Activated T-helper 1 cell treated with anti-CD3 and anti-CD28 coated beads, Interleukin-12 subunit alpha, Interleukin-12 subunit beta, Interleukin-2, Interleukin-4 antibody, amounts not matched to agents 30 ng/mL and 10 ng/mL and 1 ng/mL, durations not matched to agents 14 hours and 24 hours and 36 hours (primary cell): ENCODE measurements at regions not wholly inside any gene's neighbourhood (a gene's known extent, or its start where the extent isn't known, plus 50 kb on each side); places are given as distances from the start of the nearest gene placed in this dataset.
"Not testable (repeated sequence)": the region's sequence is repeated elsewhere in the genome, so short reads cannot be mapped to it uniquely, and the experiment has no call there.

Experiments
- DNase-seq: peaks from one replicate; pipeline ENCODE4 v3.0.0; 2021; ENCODE audit warnings: low spot score
- H3K27ac Mint-ChIP-seq: one replicate; pipeline ENCODE4 v1.8.0; 2021; ENCODE audit warnings: mild to moderate bottlenecking, mixed read lengths
- H3K27me3 Mint-ChIP-seq: one replicate; pipeline ENCODE4 v1.8.0; 2022; ENCODE audit warnings: mild to moderate bottlenecking, moderate library complexity, mixed read lengths; ENCODE audit not compliant: insufficient read depth
- H3K36me3 Mint-ChIP-seq: one replicate; pipeline ENCODE4 v1.8.0; 2021; ENCODE audit warnings: low read depth, mixed read lengths
- H3K4me1 Mint-ChIP-seq: one replicate; pipeline ENCODE4 v1.8.0; 2021; ENCODE audit warnings: low read depth, mixed read lengths
- H3K4me3 Mint-ChIP-seq: one replicate; pipeline ENCODE4 v1.8.0; 2021; ENCODE audit warnings: mild to moderate bottlenecking, moderate library complexity, mixed read lengths
- H3K9me3 Mint-ChIP-seq: one replicate; pipeline ENCODE4 v1.8.0; 2021; ENCODE audit warnings: mixed read lengths
- intact Hi-C: fragments of 100-400 bp; cut with micrococcal nuclease; formaldehyde crosslinking; loops from one replicate; pipeline ENCODE4 v1.15.1; 2024

DNA sequence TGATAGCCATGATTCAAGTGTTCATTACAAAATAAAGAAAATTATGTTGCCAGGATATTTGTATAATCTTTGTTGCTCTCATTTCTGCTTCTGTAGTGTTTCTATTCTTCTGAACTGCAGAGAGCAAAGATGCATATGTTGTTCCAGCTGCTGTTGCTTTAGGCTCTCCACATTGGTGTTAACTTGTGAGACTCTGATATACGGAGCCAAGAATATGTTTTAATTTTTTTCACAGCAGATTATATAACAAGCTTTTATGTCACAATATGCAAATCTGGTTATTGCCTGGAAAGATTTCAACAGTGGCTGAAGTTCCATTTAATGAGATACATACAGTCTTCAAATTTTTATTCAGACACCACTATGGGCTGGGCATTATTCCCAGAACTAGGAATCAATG lies 655.0 kb downstream of the GRXCR1 start:
- no peak for DNase-seq
- Mint-ChIP-seq H3K27ac (no peak overlapping the region), H3K4me1 (no peaks in the 10 kb centered on the region), H3K36me3 (no peaks in the 10 kb centered on the region), H3K27me3 (no peaks in the 10 kb centered on the region), H3K4me3 (no peak overlapping the region), H3K9me3 (peaks cover 10% of the 10 kb centered on the region)
- intact Hi-C loops = no loop called here

DNA sequence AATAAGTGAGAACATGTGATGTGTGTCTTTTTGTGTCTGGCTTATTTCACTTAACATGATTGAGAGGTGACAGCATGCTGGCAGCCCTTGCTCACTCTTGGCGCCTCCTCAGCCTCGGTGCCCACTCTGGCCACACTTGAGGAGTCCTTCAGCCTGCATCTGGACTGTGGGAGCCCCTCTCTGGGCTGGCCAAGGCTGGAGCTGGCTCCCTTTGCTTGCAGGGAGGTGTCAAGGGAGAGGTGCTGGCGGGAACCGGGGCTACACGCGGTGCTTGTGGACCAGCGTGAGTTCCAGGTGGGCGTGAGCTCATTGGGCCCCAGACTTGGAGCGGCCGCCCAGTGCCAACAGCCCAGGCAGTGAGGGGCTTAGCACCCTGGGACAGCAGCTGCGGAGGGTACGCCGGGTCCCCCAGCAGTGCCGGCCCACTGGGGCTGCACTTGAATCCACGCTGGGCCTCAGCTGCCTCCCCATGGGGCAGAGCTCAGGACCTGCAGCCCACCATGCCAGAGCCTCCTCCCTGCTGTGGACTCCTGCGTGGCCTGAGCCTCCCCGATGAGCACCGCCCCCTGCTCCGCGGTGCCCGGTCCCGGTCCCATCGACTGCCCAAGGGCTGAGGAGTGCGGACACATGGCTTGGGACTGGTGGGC lies 658.6 kb downstream of the GRXCR1 start:
- intact Hi-C loops = no loop called here
- Mint-ChIP-seq H3K4me3 (no peak overlapping the region), H3K36me3 (no peaks in the 10 kb centered on the region), H3K4me1 (no peaks in the 10 kb centered on the region), H3K9me3 (peaks cover 18% of the 10 kb centered on the region), H3K27ac (no peak overlapping the region), H3K27me3 (no peaks in the 10 kb centered on the region)
- DNase-seq = no peak

DNA sequence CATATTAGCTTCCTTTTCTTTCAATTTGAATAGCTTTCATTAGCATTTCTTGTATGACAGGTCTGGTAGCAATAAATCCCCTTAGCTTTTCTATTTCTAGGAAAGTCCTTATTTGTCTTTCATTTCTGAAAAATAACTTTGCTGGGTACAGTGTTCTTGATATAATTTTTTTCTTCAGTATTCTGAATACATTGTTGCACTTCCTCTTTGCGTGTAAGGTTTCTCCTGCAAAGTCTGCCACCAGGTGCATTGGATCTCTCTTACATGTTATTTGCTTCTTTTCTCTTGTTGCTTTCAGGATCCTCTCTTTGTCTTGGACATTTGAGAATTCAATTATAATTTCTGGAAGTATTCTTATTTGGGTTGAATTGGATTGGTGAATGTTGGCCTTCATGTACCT lies 663.7 kb downstream of the GRXCR1 start:
- Mint-ChIP-seq H3K9me3 (peaks cover 19% of the 10 kb centered on the region), H3K27ac (no peak overlapping the region), H3K4me1 (no peaks in the 10 kb centered on the region), H3K36me3 (no peaks in the 10 kb centered on the region), H3K4me3 (no peak overlapping the region), H3K27me3 (no peaks in the 10 kb centered on the region)
- intact Hi-C loops = no loop called here
- no peak for DNase-seq

DNA sequence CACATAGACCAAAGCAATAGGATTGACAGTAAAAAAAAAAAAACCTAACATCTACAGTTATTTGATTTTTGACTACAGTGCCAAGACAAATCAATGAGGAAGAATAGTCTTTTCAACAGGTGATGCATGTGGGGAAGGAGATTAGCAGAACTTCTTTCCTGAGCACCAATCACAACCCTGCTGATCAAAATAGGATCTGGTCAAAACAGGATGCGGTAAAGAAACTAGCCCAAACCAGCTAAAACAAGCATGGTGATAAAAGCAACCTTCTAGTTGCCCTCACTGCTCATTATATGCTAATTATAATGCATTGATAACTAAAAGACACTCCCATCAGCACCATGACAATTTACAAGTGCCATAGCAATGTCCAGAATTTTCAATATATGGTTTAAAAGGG lies 667.5 kb downstream of the GRXCR1 start:
- no peak for DNase-seq
- Mint-ChIP-seq H3K9me3 (peaks cover 10% of the 10 kb centered on the region), H3K27ac (no peak overlapping the region), H3K4me3 (no peak overlapping the region), H3K27me3 (no peaks in the 10 kb centered on the region), H3K36me3 (no peaks in the 10 kb centered on the region), H3K4me1 (no peaks in the 10 kb centered on the region)
- intact Hi-C loops = no loop called here

DNA sequence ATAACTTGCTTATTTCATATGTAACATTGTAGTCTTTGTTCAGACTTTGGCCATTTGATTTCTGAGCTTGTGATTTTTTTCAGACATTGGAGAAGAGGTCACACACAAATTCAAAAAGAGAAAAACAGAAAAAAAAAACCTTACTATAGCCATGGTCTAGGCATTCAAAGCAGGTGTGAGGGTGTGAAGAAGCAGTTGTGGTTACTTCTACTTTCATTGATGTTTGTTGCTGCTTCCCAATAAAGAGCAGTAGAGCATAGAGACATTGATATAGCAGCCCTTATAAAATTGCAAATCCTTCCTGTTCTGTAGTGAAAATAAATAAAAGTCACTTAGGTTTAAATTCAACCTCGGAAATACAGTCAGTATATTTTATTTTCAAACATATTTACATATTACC lies 671.6 kb downstream of the GRXCR1 start:
- intact Hi-C loops = no loop called here
- H3K36me3 Mint-ChIP-seq = no peaks in the 10 kb centered on the region
- no peak overlapping the region for H3K4me3 Mint-ChIP-seq
- no peak overlapping the region for H3K27ac Mint-ChIP-seq
- H3K4me1 Mint-ChIP-seq = no peaks in the 10 kb centered on the region
- H3K27me3 Mint-ChIP-seq = no peaks in the 10 kb centered on the region
- H3K9me3 Mint-ChIP-seq = no peaks in the 10 kb centered on the region
- DNase-seq = no peak

DNA sequence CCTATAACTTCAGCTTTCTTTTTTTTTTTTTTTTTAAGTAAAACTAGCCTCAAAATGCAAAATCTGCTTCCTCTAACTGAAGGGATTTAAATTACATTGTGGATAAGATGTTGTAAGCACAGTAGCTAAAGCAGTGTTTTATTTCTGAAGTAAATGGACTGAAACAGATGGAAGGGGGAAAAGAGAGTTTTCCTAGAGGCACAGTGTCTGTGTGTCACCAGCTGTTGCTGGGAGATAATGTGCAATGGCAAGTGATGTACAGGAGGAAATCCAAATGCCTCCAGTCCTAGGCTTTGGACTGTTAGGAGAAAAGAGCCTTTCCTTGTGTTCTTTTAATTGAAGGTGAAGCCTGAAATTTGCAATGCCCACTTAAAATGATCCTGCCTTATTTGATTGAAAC lies 672.1 kb downstream of the GRXCR1 start:
- Mint-ChIP-seq H3K27me3 (no peaks in the 10 kb centered on the region), H3K9me3 (no peaks in the 10 kb centered on the region), H3K27ac (no peak overlapping the region), H3K4me3 (no peak overlapping the region), H3K36me3 (no peaks in the 10 kb centered on the region), H3K4me1 (no peaks in the 10 kb centered on the region)
- intact Hi-C loops = no loop called here
- no peak for DNase-seq

DNA sequence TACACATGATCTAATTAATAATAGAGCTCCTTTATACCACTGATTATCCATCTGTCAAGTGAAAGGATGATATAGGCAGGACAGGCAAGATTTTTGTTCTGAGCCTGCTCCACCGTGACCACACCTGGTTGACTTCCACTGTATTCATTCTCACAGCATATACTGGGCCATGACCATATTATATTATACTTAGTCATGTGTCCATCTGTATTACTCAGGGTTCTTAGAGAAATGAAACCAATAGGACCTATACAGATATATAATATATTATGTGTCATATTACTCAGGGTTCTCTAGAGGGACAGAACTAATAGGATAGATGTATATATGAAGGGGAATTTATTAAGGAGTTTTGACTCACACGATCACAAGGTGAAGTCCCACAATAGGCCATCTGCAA lies 675.1 kb downstream of the GRXCR1 start:
- Mint-ChIP-seq H3K4me3 (no peak overlapping the region), H3K27ac (no peak overlapping the region), H3K4me1 (no peaks in the 10 kb centered on the region), H3K27me3 (no peaks in the 10 kb centered on the region), H3K36me3 (no peaks in the 10 kb centered on the region), H3K9me3 (peaks cover 3% of the 10 kb centered on the region)
- no peak for DNase-seq
- intact Hi-C loops = no loop called here

DNA sequence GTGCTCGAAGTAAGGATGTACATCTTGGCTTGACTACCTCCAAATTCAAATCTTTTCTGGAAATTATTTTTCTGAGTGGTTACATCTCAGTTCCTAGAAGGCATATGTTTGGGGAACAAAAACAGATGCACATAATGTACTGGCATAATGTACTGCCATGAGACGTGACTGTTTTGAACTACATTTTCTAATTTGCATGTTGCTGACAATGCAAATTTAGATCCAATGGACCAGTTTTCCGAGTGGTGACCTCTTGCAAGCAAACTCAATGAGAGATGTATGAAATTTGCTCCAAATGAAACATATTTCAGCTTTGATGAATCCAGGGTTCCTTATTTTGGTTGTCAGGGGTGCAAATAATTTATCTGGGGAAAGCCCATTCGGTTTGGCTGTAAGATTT lies 694.3 kb downstream of the GRXCR1 start:
- H3K4me1 Mint-ChIP-seq = no peaks in the 10 kb centered on the region
- H3K4me3 Mint-ChIP-seq = no peak overlapping the region

DNA sequence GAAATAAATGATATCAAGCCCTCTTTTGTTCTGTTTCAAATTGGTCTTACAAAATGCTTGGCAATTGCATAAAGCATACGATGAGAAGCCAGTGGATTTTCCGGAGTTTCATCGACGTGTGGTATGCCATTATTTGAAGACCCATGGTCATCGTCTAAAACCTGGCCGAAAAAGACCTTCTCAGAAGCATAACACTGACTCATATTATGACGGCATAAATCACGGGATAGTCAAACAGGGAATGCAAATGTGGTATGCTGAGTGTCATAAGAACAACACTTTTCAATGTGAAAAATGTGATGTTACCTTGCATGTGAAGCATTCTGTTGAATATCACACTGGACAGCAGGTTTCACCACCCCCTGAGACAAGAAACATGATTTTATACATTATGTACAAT lies 695.2 kb downstream of the GRXCR1 start:
- Mint-ChIP-seq H3K27ac (no peak overlapping the region), H3K4me3 (no peak overlapping the region), H3K4me1 (no peaks in the 10 kb centered on the region), H3K36me3 (no peaks in the 10 kb centered on the region), H3K27me3 (peaks cover 1% of the 10 kb centered on the region), H3K9me3 (peaks cover 7% of the 10 kb centered on the region)
- intact Hi-C loops = no loop called here
- no peak for DNase-seq

More for the DNA sequence above, 694.3 kb downstream of the GRXCR1 start:
- Mint-ChIP-seq H3K27me3 (peaks cover 1% of the 10 kb centered on the region), H3K27ac (no peak overlapping the region), H3K36me3 (no peaks in the 10 kb centered on the region), H3K9me3 (peaks cover 8% of the 10 kb centered on the region)
- intact Hi-C loops = no loop called here
- no peak for DNase-seq

DNA sequence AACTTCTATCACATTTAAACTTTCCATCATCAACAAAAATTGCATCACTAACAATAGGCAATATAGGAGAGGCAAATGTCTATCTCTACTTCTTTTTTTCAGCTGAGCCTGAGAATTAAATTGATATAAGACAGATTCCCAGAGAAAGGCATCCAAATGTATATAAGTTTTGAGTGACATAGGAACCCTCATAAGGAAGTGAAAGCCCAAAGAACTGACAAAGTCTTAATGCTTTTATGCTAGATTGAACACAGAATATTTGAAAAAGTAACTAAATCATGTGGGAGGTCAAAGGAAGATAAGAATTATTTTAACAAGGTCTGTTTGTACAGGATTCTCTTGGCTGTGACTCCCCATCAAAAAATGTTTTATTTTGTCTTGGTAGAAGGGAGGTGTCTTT lies 714.9 kb downstream of the GRXCR1 start:
- Mint-ChIP-seq H3K4me3 (no peak overlapping the region), H3K9me3 (peaks cover 7% of the 10 kb centered on the region), H3K36me3 (no peaks in the 10 kb centered on the region), H3K4me1 (no peaks in the 10 kb centered on the region), H3K27me3 (no peaks in the 10 kb centered on the region), H3K27ac (no peak overlapping the region)
- no peak for DNase-seq
- intact Hi-C loops = no loop called here

DNA sequence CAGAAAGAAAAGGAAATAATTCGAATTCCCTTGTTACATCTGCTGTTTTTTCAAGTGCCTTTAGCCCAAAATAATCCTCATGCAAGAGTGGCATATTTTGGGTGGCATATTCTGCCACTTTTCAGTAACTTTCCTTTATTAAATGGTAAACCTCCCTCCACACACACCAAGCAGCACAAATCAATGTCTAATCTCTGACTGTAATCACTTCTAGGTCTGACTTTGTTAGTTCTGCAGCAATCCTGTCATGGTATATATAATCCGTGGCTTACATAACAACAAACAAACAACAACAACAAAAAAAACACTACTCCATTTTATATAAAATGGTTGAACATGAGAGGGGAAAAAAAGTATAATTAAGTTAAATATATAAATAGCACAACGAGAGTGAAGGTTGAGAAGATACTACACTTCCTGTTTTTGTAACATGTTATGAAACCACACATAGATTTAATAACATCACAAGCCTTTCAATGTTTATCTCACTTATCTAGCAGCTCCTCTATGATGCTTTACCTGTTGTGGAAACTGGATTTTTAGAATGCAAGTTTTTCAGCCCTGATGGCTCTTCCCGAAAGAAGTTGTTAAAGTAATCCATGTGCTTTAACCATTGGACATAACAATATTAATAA lies 715.4 kb downstream of the GRXCR1 start:
- intact Hi-C loops = no loop called here
- H3K36me3 Mint-ChIP-seq = no peaks in the 10 kb centered on the region
- no peak for DNase-seq

DNA sequence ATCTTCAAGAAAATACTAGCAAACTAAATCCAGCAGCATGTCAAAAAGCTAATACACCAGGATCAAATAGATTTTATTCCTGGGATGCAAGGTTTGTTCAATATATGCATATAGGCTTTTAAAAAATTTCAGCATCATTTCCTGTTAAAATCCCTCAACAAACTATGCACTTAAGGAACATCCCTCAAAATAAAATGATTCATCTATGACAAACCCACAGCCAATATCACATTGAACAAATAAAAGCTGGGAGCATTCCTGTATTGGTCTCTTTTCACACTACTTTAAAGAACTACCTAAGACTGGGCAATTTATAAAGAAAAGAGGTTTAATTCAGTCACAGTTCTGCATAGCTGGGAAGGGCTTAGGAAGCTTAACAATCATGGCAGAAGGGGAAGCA lies 726.7 kb downstream of the GRXCR1 start:
- Mint-ChIP-seq H3K36me3 (no peaks in the 10 kb centered on the region), H3K4me1 (no peaks in the 10 kb centered on the region), H3K27me3 (no peaks in the 10 kb centered on the region), H3K4me3 (no peak overlapping the region), H3K27ac (no peak overlapping the region), H3K9me3 (peaks cover 12% of the 10 kb centered on the region)
- DNase-seq = no peak
- intact Hi-C loops = no loop called here

More for the DNA sequence above, 715.4 kb downstream of the GRXCR1 start:
- Mint-ChIP-seq H3K27me3 (no peaks in the 10 kb centered on the region), H3K4me1 (no peaks in the 10 kb centered on the region), H3K4me3 (no peak overlapping the region), H3K9me3 (peaks cover 7% of the 10 kb centered on the region), H3K27ac (no peak overlapping the region)

DNA sequence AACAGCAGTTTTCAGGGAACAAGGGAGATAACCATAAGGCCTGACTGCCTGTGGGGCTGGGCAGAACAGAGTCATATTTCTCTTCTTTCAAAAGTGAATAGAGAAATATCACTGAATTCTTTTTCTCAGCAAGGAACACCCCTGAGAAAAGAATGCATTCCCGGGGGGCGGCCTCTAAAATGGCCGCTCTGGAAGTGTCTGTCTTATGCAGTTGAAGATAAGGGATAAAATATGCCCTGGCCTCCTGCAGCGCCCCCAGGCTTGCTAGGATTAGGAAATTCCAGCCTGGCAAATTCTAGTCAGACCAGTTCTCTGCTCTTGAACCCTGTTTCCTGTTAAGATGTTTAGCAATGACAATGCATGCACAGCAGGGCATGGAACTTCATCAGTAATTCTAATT lies 745.4 kb downstream of the GRXCR1 start:
- H3K36me3 Mint-ChIP-seq, H3K4me3 Mint-ChIP-seq, H3K27me3 Mint-ChIP-seq, DNase-seq, H3K27ac Mint-ChIP-seq, H3K4me1 Mint-ChIP-seq, intact Hi-C loops: not testable (repeated sequence)
- peaks cover 25% of the 10 kb centered on the region for H3K9me3 Mint-ChIP-seq

DNA sequence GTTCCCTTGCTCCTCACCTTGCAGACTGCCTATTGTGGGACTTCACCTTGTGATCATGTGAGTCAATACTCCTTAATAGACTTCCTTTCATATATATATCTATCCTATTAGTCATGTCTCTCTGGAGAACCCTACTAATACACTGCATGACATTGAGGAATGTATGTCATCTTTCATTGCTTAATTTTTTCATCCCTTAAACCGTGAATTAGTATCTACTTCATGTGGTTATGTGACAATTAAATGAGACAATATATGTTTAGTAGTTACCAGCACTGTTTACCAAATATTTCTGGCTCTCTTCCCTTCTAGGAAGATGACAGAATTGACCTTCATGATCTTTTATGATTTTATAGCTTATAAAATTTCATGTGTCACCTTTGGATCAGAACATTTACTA lies 759.5 kb downstream of the GRXCR1 start:
- H3K27ac Mint-ChIP-seq = no peak overlapping the region
- no peak for DNase-seq
- no peaks in the 10 kb centered on the region for H3K36me3 Mint-ChIP-seq
- no peaks in the 10 kb centered on the region for H3K27me3 Mint-ChIP-seq
- H3K4me3 Mint-ChIP-seq = no peak overlapping the region
- no peaks in the 10 kb centered on the region for H3K4me1 Mint-ChIP-seq
- H3K9me3 Mint-ChIP-seq = peaks cover 21% of the 10 kb centered on the region
- intact Hi-C loops = no loop called here
